SK-N-SH treated with all-trans-retinoic acid at 6 μM for 48 hours (cell line): ENCODE measurements at regions not wholly inside any gene's neighbourhood (a gene's known extent, or its start where the extent isn't known, plus 50 kb on each side); places are given as distances from the start of the nearest gene placed in this dataset.
"Not testable (repeated sequence)": the region's sequence is repeated elsewhere in the genome, so short reads cannot be mapped to it uniquely, and the experiment has no call there.

Experiments used
- ATAC-seq: fragments of 200-7000 bp; cut with Tn5 transposase; 3 replicates; pipeline ENCODE4 v1.9.1; 2020; ENCODE audit warnings: mild to moderate bottlenecking, moderate library complexity
- BACH2 ChIP-seq: fragments of 250-450 bp; sonication (Bioruptor Pico); IDR thresholded peaks from 2 replicates; pipeline ENCODE4 v1.9.0; 2021; ENCODE audit warnings: mild to moderate bottlenecking, borderline replicate concordance
- ESRRG ChIP-seq: fragments of 250-450 bp; sonication (Bioruptor Pico); IDR thresholded peaks from 2 replicates; pipeline ENCODE4 v1.6.1; 2021; ENCODE audit warnings: mild to moderate bottlenecking
- OSR1 ChIP-seq: fragments of 250-450 bp; sonication (Bioruptor Pico); IDR thresholded peaks from 2 replicates; pipeline ENCODE4 v1.8.0; 2022; ENCODE audit warnings: moderate library complexity, mild to moderate bottlenecking, inconsistent platforms
- SNAI2 ChIP-seq: fragments of 250-450 bp; sonication (Bioruptor Pico); IDR thresholded peaks from 2 replicates; pipeline ENCODE4 v1.5.0; 2020; ENCODE audit warnings: mild to moderate bottlenecking, moderate library complexity
- TCF4 ChIP-seq: fragments of 250-450 bp; sonication (Bioruptor Pico); IDR thresholded peaks from 2 replicates; pipeline ENCODE4 v1.8.0; 2021; ENCODE audit warnings: mild to moderate bottlenecking, moderate library complexity, borderline replicate concordance
- TOX ChIP-seq: fragments of 250-450 bp; sonication (Bioruptor Pico); IDR thresholded peaks from 2 replicates; pipeline ENCODE4 v1.8.0; 2021; ENCODE audit warnings: mild to moderate bottlenecking, moderate library complexity, borderline replicate concordance
- ZC3H10 ChIP-seq: fragments of 250-450 bp; sonication (Bioruptor Pico); IDR thresholded peaks from 2 replicates; pipeline ENCODE4 v1.5.1; 2021; ENCODE audit warnings: mild to moderate bottlenecking, moderate library complexity
- ZFP3 ChIP-seq: fragments of 250-450 bp; sonication (Bioruptor Pico); IDR thresholded peaks from 2 replicates; pipeline ENCODE4 v1.5.0; 2020; ENCODE audit warnings: mild to moderate bottlenecking, moderate library complexity
- ZNF565 ChIP-seq: fragments of 450-650 bp; formaldehyde crosslinking; conservative IDR thresholded peaks from 2 replicates; pipeline ENCODE4 v1.5.0; 2020; ENCODE audit warnings: low read depth, mild to moderate bottlenecking, moderate library complexity
- ZNF70 ChIP-seq: fragments of 450-650 bp; formaldehyde crosslinking; IDR thresholded peaks from 2 replicates; pipeline ENCODE4 v1.5.0; 2020; ENCODE audit warnings: mild to moderate bottlenecking, moderate library complexity
- TF ChIP-seq, protein P1 (sequence below): fragments of 250-450 bp; sonication (Bioruptor Pico); IDR thresholded peaks from 2 replicates; pipeline ENCODE4 v1.8.0; 2021; ENCODE audit warnings: low read depth, mild to moderate bottlenecking, moderate library complexity, borderline replicate concordance
- TF ChIP-seq, protein P2 (sequence below): fragments of 250-450 bp; sonication (Bioruptor Pico); IDR thresholded peaks from 2 replicates; pipeline ENCODE4 v1.5.1; 2021; ENCODE audit warnings: mild to moderate bottlenecking, moderate library complexity
- TF ChIP-seq, protein P3 (sequence below): fragments of 250-450 bp; sonication (Bioruptor Pico); IDR thresholded peaks from 2 replicates; pipeline ENCODE4 v1.8.0; 2020; ENCODE audit warnings: mild to moderate bottlenecking, moderate library complexity, borderline replicate concordance
- TF ChIP-seq, protein P4 (sequence below): fragments of 250-450 bp; sonication (Bioruptor Pico); IDR thresholded peaks from 2 replicates; pipeline ENCODE4 v1.5.1; 2020; ENCODE audit warnings: low read depth, mild to moderate bottlenecking, moderate library complexity
- TF ChIP-seq, protein P5 (sequence below): fragments of 250-450 bp; sonication (Bioruptor Pico); IDR thresholded peaks from 2 replicates; pipeline ENCODE4 v1.5.0; 2020; ENCODE audit warnings: mild to moderate bottlenecking, moderate library complexity

DNA sequence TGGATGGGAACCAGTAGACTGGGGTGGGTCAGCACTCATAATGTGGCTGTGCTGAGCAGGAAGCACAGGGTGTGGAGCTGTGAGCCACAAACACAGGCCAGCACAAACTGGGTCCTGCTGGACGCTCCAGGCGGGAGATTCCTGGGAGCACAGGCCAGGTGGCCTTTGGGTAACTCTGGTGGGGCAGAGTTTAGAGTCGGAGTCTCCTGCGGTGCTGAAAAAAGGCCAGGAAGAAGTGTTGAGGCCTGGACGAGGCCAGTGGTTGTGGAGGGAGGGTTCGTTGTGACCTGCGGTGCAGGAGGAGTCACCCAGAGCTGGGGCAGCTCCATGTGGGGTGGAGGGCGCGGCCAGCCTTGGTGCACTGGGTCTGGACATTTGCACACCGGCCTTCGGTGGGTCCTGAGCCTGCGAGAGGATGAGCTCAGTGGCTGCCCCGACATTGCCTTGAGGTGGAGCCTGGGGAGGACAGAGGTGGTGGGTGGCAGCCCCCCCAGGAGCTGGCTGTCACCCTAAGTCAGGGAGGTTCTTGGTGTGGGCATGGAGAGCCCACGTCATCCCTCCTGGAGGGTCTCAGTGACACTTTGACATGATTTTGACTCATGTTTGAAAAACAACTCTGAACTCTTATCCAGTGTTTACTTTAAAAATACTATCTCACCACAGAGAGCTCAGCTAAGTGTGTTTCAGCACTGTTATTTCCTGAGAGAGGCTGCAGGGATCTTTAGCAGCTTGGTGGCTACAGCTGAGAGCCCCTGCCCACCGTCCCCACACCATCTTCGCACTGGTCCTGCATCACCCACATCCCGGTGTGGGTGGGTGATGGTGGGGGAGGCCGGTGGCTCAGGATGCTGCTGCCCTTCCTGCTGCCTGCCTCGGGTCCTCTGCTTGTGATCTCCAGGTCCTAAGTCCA is 98.7 kb downstream of the NPIPB11 start (continued):
- TF ChIP-seq, protein P1, sequence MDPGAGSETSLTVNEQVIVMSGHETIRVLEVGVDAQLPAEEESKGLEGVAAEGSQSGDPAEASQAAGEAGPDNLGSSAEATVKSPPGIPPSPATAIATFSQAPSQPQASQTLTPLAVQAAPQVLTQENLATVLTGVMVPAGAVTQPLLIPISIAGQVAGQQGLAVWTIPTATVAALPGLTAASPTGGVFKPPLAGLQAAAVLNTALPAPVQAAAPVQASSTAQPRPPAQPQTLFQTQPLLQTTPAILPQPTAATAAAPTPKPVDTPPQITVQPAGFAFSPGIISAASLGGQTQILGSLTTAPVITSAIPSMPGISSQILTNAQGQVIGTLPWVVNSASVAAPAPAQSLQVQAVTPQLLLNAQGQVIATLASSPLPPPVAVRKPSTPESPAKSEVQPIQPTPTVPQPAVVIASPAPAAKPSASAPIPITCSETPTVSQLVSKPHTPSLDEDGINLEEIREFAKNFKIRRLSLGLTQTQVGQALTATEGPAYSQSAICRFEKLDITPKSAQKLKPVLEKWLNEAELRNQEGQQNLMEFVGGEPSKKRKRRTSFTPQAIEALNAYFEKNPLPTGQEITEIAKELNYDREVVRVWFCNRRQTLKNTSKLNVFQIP (CRISPR knock-in tag), result no peak
- TF ChIP-seq BACH2 (CRISPR knock-in tag), result no peak
- TF ChIP-seq, protein P2, sequence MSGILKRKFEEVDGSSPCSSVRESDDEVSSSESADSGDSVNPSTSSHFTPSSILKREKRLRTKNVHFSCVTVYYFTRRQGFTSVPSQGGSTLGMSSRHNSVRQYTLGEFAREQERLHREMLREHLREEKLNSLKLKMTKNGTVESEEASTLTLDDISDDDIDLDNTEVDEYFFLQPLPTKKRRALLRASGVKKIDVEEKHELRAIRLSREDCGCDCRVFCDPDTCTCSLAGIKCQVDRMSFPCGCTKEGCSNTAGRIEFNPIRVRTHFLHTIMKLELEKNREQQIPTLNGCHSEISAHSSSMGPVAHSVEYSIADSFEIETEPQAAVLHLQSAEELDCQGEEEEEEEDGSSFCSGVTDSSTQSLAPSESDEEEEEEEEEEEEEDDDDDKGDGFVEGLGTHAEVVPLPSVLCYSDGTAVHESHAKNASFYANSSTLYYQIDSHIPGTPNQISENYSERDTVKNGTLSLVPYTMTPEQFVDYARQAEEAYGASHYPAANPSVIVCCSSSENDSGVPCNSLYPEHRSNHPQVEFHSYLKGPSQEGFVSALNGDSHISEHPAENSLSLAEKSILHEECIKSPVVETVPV, result no peak
- TF ChIP-seq TCF4 (CRISPR knock-in tag), result no peak
- TF ChIP-seq, all 23 proteins: peak for 0

DNA sequence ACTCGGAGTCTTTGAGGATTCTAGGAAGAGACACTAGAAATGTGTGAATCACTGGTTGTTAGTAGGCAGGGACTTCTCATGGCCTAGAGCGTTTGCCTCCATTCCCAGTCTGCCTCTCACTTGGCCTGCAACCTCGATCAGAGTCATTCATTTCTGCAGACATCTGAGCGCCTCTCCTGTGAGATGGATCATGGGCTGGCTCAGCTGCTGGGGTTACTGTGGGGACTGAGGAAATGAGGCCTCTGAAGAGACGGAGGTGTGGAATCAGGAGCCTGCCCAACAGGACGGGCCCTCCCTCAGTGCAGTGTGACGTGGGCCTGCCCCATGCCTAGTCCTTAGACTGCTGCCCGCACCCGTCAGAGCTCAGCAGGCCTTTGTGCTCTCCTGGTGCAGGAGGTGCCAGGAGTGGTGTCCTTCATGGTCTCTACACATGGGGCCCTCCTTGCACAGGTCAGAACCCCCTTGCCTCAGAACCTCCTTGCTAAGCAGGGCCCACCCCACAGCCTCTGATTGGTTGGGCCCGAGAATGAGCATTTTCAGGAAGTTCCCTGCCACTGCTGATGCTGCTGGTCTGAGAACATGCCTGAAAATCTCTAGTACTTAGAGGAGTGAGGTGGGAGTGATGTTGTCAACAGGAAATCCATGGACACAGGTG is 99.4 kb downstream of the NPIPB11 start:
- peak; percentile 24; the same call in 2 of the 3 replicates for ATAC-seq
- TF ChIP-seq TOX (no peak), ZC3H10 (no peak), OSR1 (CRISPR knock-in tag) (no peak), ESRRG (no peak), ZFP3 (no peak), ZNF565 (CRISPR knock-in tag) (no peak), SNAI2 (CRISPR knock-in tag) (no peak)
- TF ChIP-seq, protein P3, sequence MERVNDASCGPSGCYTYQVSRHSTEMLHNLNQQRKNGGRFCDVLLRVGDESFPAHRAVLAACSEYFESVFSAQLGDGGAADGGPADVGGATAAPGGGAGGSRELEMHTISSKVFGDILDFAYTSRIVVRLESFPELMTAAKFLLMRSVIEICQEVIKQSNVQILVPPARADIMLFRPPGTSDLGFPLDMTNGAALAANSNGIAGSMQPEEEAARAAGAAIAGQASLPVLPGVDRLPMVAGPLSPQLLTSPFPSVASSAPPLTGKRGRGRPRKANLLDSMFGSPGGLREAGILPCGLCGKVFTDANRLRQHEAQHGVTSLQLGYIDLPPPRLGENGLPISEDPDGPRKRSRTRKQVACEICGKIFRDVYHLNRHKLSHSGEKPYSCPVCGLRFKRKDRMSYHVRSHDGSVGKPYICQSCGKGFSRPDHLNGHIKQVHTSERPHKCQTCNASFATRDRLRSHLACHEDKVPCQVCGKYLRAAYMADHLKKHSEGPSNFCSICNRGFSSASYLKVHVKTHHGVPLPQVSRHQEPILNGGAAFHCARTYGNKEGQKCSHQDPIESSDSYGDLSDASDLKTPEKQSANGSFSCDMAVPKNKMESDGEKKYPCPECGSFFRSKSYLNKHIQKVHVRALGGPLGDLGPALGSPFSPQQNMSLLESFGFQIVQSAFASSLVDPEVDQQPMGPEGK, result no peak
- TF ChIP-seq, protein P4, sequence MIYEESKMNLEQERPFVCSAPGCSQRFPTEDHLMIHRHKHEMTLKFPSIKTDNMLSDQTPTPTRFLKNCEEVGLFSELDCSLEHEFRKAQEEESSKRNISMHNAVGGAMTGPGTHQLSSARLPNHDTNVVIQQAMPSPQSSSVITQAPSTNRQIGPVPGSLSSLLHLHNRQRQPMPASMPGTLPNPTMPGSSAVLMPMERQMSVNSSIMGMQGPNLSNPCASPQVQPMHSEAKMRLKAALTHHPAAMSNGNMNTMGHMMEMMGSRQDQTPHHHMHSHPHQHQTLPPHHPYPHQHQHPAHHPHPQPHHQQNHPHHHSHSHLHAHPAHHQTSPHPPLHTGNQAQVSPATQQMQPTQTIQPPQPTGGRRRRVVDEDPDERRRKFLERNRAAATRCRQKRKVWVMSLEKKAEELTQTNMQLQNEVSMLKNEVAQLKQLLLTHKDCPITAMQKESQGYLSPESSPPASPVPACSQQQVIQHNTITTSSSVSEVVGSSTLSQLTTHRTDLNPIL (CRISPR knock-in tag), result no peak
- TF ChIP-seq, protein P2, result no peak
- TF ChIP-seq, protein P5, sequence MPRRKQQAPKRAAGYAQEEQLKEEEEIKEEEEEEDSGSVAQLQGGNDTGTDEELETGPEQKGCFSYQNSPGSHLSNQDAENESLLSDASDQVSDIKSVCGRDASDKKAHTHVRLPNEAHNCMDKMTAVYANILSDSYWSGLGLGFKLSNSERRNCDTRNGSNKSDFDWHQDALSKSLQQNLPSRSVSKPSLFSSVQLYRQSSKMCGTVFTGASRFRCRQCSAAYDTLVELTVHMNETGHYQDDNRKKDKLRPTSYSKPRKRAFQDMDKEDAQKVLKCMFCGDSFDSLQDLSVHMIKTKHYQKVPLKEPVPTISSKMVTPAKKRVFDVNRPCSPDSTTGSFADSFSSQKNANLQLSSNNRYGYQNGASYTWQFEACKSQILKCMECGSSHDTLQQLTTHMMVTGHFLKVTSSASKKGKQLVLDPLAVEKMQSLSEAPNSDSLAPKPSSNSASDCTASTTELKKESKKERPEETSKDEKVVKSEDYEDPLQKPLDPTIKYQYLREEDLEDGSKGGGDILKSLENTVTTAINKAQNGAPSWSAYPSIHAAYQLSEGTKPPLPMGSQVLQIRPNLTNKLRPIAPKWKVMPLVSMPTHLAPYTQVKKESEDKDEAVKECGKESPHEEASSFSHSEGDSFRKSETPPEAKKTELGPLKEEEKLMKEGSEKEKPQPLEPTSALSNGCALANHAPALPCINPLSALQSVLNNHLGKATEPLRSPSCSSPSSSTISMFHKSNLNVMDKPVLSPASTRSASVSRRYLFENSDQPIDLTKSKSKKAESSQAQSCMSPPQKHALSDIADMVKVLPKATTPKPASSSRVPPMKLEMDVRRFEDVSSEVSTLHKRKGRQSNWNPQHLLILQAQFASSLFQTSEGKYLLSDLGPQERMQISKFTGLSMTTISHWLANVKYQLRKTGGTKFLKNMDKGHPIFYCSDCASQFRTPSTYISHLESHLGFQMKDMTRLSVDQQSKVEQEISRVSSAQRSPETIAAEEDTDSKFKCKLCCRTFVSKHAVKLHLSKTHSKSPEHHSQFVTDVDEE (CRISPR knock-in tag), result no peak
- TF ChIP-seq, all 23 proteins: peak for 0

DNA sequence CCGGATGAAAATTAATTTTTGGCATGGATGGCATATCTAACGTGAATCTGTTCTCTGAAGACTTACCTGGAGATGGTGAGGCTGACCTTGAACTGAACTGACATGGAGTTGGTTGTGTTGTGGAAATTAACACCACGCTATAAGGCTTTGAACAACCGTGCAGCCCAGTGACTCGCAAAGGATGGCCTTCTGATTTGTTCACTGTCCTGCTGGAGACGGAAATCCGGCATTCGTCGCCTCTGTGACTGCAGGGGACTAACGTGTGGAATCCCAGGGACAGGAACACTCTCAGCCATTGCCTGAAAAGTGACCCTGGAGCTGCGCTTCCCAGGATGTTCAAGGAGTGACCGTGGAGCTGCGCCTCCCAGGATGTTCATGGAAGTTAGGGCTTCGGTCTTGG is 100.3 kb downstream of the NPIPB11 start:
- ATAC-seq, result no peak
- no peak for TF ChIP-seq SNAI2 (CRISPR knock-in tag)
- no peak for TF ChIP-seq ZNF70 (CRISPR knock-in tag)
- no peak for TF ChIP-seq TCF4 (CRISPR knock-in tag)
- TF ChIP-seq TOX, result no peak

DNA sequence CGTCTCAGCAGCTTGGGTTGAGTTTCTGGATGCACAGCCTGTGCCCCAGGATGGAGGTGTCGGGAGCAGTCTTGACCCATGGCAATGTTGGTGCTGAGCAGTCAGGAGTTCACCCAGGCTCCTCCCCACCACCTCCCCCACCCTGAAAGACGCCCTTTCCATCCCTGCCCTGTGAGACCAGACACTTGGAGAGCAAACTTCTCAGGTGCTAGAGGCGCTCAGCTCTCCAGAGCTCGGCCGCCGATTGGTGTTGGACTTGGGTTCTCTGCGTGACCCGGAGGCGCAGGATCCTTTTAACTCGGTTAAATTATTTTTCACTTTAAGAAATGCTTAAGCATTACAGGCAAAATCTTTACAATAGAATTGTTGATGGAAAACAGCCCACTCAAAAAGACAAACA is 101.5 kb downstream of the NPIPB11 start:
- not testable (repeated sequence) for ATAC-seq
